Renal pelvis (tissue), 1 donor: ENCODE measurements at regions not wholly inside any gene's neighbourhood (a gene's known extent, or its start where the extent isn't known, plus 50 kb on each side); places are given as distances from the start of the nearest gene placed in this dataset.
"Not testable (repeated sequence)": the region's sequence is repeated elsewhere in the genome, so short reads cannot be mapped to it uniquely, and the experiment has no call there.

Experiments
- DNase-seq: peaks from one replicate; pipeline ENCODE4 v3.0.0-alpha.2; 2013

DNA sequence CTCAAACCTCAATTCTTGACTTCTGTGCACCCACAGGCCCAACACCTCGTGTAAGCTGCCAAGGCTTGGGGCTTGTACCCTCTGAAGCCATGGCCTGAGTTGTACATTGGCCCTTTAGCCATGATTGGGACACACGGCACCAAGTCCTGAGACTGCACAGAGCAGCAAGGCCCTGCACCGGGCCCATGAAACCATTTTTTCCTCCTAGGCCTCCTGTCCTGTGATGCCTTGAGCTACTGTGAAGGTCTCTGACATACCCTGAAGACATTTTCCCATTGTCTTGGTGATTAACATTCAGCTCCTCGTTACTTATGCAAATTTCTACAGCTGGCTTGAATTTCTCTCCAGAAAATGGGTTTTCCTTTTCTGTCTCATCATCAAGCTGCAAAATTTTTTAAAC is 52.3 kb upstream of the FRG1 start:
- DNase-seq = not testable (repeated sequence)
